Neural cell (in vitro differentiated cells): ENCODE measurements at regions not wholly inside any gene's neighbourhood (a gene's known extent, or its start where the extent isn't known, plus 50 kb on each side); places are given as distances from the start of the nearest gene placed in this dataset.

ENCODE experiments used
- H2AFZ ChIP-seq: fragments of 200-600, 300-800 bp; sonication (generic), shearing (Covaris generic); 2 replicates; pipeline ENCODE4 v1.6.0; 2014; ENCODE audit warnings: low read depth, mild to moderate bottlenecking, antibody characterized with exemption, low read length, moderate library complexity
- H3F3A ChIP-seq: fragments of 200-600 bp; shearing (Covaris generic); 2 replicates; pipeline ENCODE4 v1.6.1; 2016; ENCODE audit warnings: mild to moderate bottlenecking, moderate library complexity, mixed read lengths, antibody characterized with exemption, low read length; ENCODE audit not compliant: insufficient read depth, poor library complexity, severe bottlenecking
- H3K27ac ChIP-seq: fragments of 200-600, 300-800 bp; sonication (generic), shearing (Covaris generic); 2 replicates; pipeline ENCODE4 v1.5.1; 2014; ENCODE audit warnings: mild to moderate bottlenecking, low read length, moderate library complexity
- H3K27me3 ChIP-seq: fragments of 300-800, 200-600 bp; sonication (generic), shearing (Covaris generic); 2 replicates; pipeline ENCODE4 v1.6.0; 2014; ENCODE audit warnings: mild to moderate bottlenecking, low read depth, low read length, moderate library complexity; ENCODE audit not compliant: insufficient read depth
- H3K36me3 ChIP-seq: fragments of 300-800, 200-600 bp; sonication (generic), shearing (Covaris generic); 2 replicates; pipeline ENCODE4 v1.5.1; 2014; ENCODE audit warnings: mild to moderate bottlenecking, antibody characterized with exemption, low read length, moderate library complexity; ENCODE audit not compliant: insufficient read depth
- H3K4me2 ChIP-seq: fragments of 300-800, 200-600 bp; sonication (generic), shearing (Covaris generic); 2 replicates; pipeline ENCODE4 v1.6.0; 2014; ENCODE audit warnings: mild to moderate bottlenecking, low read length
- H3K4me3 ChIP-seq: fragments of 300-800, 200-600 bp; sonication (generic), shearing (Covaris generic); 2 replicates; pipeline ENCODE4 v1.5.1; 2014; ENCODE audit warnings: mild to moderate bottlenecking, low read length, moderate library complexity
- H3K79me2 ChIP-seq: fragments of 200-600 bp; shearing (Covaris generic); replicated peaks from 2 replicates; pipeline ENCODE4 v1.6.0; 2014; ENCODE audit warnings: mild to moderate bottlenecking, low read length, moderate library complexity; ENCODE audit not compliant: insufficient read depth
- H3K9ac ChIP-seq: fragments of 300-800, 200-600 bp; sonication (generic), shearing (Covaris generic); 2 replicates; pipeline ENCODE4 v1.6.1; 2016; ENCODE audit warnings: mild to moderate bottlenecking, low read length, mixed read lengths
- H3K9me2 ChIP-seq: fragments of 200-600 bp; shearing (Covaris generic); 2 replicates; pipeline ENCODE4 v1.6.1; 2016; ENCODE audit warnings: mild to moderate bottlenecking, low read length, mixed read lengths; ENCODE audit not compliant: insufficient read depth
- H3K9me3 ChIP-seq: fragments of 200-600, 300-800 bp; sonication (generic), shearing (Covaris generic); 2 replicates; pipeline ENCODE4 v1.6.1; 2016; ENCODE audit warnings: mild to moderate bottlenecking, mixed run types, low read length, moderate library complexity, mixed read lengths
- H4K20me1 ChIP-seq: fragments of 200-600 bp; shearing (Covaris generic); 2 replicates; pipeline ENCODE4 v1.6.1; 2016; ENCODE audit warnings: mild to moderate bottlenecking, mixed run types; ENCODE audit not compliant: insufficient read depth
- EP300 ChIP-seq: fragments of 450-650 bp; conservative IDR thresholded peaks from 2 replicates; pipeline ENCODE4 v1.6.1; 2014; ENCODE audit warnings: antibody characterized with exemption, mild to moderate bottlenecking, moderate library complexity; ENCODE audit not compliant: poor library complexity, severe bottlenecking
- EZH2 ChIP-seq: fragments of 200-600, 300-800 bp; shearing (Covaris generic), sonication (generic); IDR thresholded peaks from 2 replicates; pipeline ENCODE4 v1.6.1; 2014; ENCODE audit warnings: antibody characterized with exemption, low read length, borderline replicate concordance, mild to moderate bottlenecking; ENCODE audit not compliant: insufficient read depth, poor library complexity, severe bottlenecking
- MXI1 ChIP-seq: fragments of 450-650 bp; conservative IDR thresholded peaks from 2 replicates; pipeline ENCODE4 v1.6.1; 2014; ENCODE audit warnings: antibody characterized with exemption, mild to moderate bottlenecking; ENCODE audit not compliant: poor library complexity, severe bottlenecking
- POLR2AphosphoS5 ChIP-seq: IDR thresholded peaks from 2 replicates; pipeline ENCODE4 v1.6.1; 2012
- RAD21 ChIP-seq: fragments of 450-650 bp; conservative IDR thresholded peaks from 2 replicates; pipeline ENCODE4 v1.6.1; 2014; ENCODE audit warnings: antibody characterized with exemption, mild to moderate bottlenecking, moderate library complexity
- SMC3 ChIP-seq: fragments of 450-650 bp; conservative IDR thresholded peaks from 2 replicates; pipeline ENCODE4 v1.6.1; 2014; ENCODE audit warnings: antibody characterized with exemption, mild to moderate bottlenecking, moderate library complexity; ENCODE audit not compliant: poor library complexity
- TAF1 ChIP-seq: IDR thresholded peaks from 2 replicates; pipeline ENCODE4 v1.6.1; 2012; ENCODE audit warnings: low read depth
- TF ChIP-seq, protein P1 (sequence below): IDR thresholded peaks from 2 replicates; pipeline ENCODE4 v1.6.1; 2012; ENCODE audit warnings: borderline replicate concordance
- TF ChIP-seq, protein P2 (sequence below): fragments of 450-650 bp; IDR thresholded peaks from 2 replicates; pipeline ENCODE4 v1.5.1; 2014; ENCODE audit warnings: antibody characterized with exemption, mild to moderate bottlenecking, moderate library complexity; ENCODE audit not compliant: poor library complexity, severe bottlenecking

DNA sequence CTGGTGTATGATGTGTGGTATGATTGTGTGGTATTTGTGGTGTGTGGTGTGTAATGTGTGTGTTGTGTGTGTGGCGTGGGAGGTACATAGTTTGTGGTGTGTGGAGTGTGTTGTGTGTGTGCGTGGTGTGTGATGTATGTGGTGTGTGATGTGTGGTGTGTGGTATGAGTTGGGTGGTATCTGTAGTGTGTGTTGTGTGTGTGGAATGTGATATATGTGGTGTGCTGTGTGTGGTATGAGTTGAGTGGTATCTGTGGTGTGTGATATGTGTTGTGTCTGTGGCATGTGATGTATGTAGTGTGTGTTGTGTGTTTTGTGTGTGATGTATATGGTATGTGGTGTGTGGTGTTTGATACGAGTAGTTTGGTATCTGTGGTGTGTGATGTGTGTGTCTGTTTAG is 272.5 kb upstream of the IRX1 start:
- no peaks in the 10 kb centered on the region for H3K79me2 ChIP-seq
- H4K20me1 ChIP-seq: no peaks in the 10 kb centered on the region
- no peak overlapping the region for H3K4me2 ChIP-seq
- no peak overlapping the region for H2AFZ ChIP-seq
- H3F3A ChIP-seq: no peaks in the 10 kb centered on the region
- H3K27me3 ChIP-seq: no peaks in the 10 kb centered on the region
- H3K4me3 ChIP-seq: no peak overlapping the region
- H3K9ac ChIP-seq: no peak overlapping the region
- H3K9me2 ChIP-seq: no peaks in the 10 kb centered on the region
- no peaks in the 10 kb centered on the region for H3K9me3 ChIP-seq
- TF ChIP-seq MXI1: no peak
- TF ChIP-seq EZH2: no peak
- no peak for TF ChIP-seq SMC3
- no peak for TF ChIP-seq EP300
- no peak for TF ChIP-seq TAF1
- TF ChIP-seq, protein P1, sequence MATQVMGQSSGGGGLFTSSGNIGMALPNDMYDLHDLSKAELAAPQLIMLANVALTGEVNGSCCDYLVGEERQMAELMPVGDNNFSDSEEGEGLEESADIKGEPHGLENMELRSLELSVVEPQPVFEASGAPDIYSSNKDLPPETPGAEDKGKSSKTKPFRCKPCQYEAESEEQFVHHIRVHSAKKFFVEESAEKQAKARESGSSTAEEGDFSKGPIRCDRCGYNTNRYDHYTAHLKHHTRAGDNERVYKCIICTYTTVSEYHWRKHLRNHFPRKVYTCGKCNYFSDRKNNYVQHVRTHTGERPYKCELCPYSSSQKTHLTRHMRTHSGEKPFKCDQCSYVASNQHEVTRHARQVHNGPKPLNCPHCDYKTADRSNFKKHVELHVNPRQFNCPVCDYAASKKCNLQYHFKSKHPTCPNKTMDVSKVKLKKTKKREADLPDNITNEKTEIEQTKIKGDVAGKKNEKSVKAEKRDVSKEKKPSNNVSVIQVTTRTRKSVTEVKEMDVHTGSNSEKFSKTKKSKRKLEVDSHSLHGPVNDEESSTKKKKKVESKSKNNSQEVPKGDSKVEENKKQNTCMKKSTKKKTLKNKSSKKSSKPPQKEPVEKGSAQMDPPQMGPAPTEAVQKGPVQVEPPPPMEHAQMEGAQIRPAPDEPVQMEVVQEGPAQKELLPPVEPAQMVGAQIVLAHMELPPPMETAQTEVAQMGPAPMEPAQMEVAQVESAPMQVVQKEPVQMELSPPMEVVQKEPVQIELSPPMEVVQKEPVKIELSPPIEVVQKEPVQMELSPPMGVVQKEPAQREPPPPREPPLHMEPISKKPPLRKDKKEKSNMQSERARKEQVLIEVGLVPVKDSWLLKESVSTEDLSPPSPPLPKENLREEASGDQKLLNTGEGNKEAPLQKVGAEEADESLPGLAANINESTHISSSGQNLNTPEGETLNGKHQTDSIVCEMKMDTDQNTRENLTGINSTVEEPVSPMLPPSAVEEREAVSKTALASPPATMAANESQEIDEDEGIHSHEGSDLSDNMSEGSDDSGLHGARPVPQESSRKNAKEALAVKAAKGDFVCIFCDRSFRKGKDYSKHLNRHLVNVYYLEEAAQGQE: no peak
- TF ChIP-seq, protein P2, sequence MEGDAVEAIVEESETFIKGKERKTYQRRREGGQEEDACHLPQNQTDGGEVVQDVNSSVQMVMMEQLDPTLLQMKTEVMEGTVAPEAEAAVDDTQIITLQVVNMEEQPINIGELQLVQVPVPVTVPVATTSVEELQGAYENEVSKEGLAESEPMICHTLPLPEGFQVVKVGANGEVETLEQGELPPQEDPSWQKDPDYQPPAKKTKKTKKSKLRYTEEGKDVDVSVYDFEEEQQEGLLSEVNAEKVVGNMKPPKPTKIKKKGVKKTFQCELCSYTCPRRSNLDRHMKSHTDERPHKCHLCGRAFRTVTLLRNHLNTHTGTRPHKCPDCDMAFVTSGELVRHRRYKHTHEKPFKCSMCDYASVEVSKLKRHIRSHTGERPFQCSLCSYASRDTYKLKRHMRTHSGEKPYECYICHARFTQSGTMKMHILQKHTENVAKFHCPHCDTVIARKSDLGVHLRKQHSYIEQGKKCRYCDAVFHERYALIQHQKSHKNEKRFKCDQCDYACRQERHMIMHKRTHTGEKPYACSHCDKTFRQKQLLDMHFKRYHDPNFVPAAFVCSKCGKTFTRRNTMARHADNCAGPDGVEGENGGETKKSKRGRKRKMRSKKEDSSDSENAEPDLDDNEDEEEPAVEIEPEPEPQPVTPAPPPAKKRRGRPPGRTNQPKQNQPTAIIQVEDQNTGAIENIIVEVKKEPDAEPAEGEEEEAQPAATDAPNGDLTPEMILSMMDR: no peak
- no peak for TF ChIP-seq POLR2AphosphoS5
- no peak for TF ChIP-seq RAD21
- H3K36me3 ChIP-seq: no peaks in the 10 kb centered on the region
- no peak overlapping the region for H3K27ac ChIP-seq

DNA sequence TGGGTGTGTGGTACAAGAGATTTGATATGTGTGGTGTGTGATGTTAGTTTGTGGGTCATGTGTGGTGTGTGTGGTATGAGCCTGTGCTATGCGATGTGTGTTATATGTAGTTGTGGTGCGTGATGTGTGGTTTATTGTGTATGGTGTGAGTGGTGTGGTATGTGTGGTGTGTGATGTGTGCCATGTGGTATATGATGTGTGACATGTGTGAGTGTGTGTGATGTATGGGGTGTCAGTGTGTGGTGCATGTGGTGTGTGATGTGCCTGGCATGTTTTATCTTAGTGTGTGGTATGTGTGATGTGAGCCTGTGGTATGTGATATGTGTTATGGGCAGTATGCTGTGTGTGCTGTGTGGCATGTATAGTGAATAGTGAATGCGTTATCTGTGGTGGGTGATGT is 273.0 kb upstream of the IRX1 start:
- H3K9me3 ChIP-seq: no peaks in the 10 kb centered on the region
- TF ChIP-seq SMC3 (no peak), EP300 (no peak), TAF1 (no peak), MXI1 (no peak), POLR2AphosphoS5 (no peak), EZH2 (no peak), RAD21 (no peak)
- TF ChIP-seq, protein P2: no peak
- TF ChIP-seq, protein P1: no peak
- H3K27ac ChIP-seq: no peak overlapping the region
- H3K9me2 ChIP-seq: no peaks in the 10 kb centered on the region
- H3K36me3 ChIP-seq: no peaks in the 10 kb centered on the region
- H3K9ac ChIP-seq: no peak overlapping the region
- no peak overlapping the region for H3K4me3 ChIP-seq
- H3K79me2 ChIP-seq: no peaks in the 10 kb centered on the region
- no peaks in the 10 kb centered on the region for H4K20me1 ChIP-seq
- no peaks in the 10 kb centered on the region for H3K27me3 ChIP-seq
- no peaks in the 10 kb centered on the region for H3F3A ChIP-seq
- H2AFZ ChIP-seq: no peak overlapping the region
- no peak overlapping the region for H3K4me2 ChIP-seq
